ENCODE measurements at regions not wholly inside any gene's neighbourhood (a gene's known extent, or its start where the extent isn't known, plus 50 kb on each side); places are given as distances from the start of the nearest gene placed in this dataset.

GRCh38 chr6:169344750-169345065 is 91.1 kb upstream of the THBS2 start:
- Histone ChIP-seq H3K36me3 (no peaks in the 10 kb centered on the region), H3K4me3 (no peak overlapping the region), H3K27me3 (no peaks in the 10 kb centered on the region), H3K4me1 (ENCODE audit: insufficient read depth) (no peaks in the 10 kb centered on the region), H3K27ac (no peak overlapping the region), H3K9me3 (no peaks in the 10 kb centered on the region)
- DNase-seq: no peak
- intact Hi-C loops (cut with DNase I): no loop called here
- WGBS, 3 donors: 5 to 16% (median 7%) methylated on average over 7 of the region's 7 CpGs
- TF ChIP-seq POLR2A (IDR thresholded peaks at IDR 0.05): no peak
- TF ChIP-seq EP300 (IDR thresholded peaks at IDR 0.05): no peak

- Histone ChIP-seq H3K27ac (no peak overlapping the region), H3K36me3 (no peaks in the 10 kb centered on the region), H3K27me3 (no peaks in the 10 kb centered on the region), H3K4me3 (no peak overlapping the region), H3K4me1 (ENCODE audit: insufficient read depth) (no peaks in the 10 kb centered on the region), H3K9me3 (no peaks in the 10 kb centered on the region)
- WGBS, 3 donors: 81 to 83% (median 82%) methylated on average over 13 of the region's 13 CpGs
- intact Hi-C loops (cut with DNase I): no loop called here
- no peak for DNase-seq
- no peak for TF ChIP-seq POLR2A (IDR thresholded peaks at IDR 0.05)
- TF ChIP-seq EP300 (IDR thresholded peaks at IDR 0.05): no peak
- TF ChIP-seq, protein P1, sequence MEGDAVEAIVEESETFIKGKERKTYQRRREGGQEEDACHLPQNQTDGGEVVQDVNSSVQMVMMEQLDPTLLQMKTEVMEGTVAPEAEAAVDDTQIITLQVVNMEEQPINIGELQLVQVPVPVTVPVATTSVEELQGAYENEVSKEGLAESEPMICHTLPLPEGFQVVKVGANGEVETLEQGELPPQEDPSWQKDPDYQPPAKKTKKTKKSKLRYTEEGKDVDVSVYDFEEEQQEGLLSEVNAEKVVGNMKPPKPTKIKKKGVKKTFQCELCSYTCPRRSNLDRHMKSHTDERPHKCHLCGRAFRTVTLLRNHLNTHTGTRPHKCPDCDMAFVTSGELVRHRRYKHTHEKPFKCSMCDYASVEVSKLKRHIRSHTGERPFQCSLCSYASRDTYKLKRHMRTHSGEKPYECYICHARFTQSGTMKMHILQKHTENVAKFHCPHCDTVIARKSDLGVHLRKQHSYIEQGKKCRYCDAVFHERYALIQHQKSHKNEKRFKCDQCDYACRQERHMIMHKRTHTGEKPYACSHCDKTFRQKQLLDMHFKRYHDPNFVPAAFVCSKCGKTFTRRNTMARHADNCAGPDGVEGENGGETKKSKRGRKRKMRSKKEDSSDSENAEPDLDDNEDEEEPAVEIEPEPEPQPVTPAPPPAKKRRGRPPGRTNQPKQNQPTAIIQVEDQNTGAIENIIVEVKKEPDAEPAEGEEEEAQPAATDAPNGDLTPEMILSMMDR (IDR thresholded peaks at IDR 0.05): no peak
Observed at GRCh38 chr6:169343886-169344749, 90.5 kb upstream of the THBS2 start.

- H3K27ac ChIP-seq: no peak overlapping the region
- DNase-seq: no peak
- no peaks in the 10 kb centered on the region for H3K4me1 ChIP-seq (ENCODE audit: insufficient read depth)
- intact Hi-C loops (cut with DNase I): no loop called here
- WGBS, 3 donors: 78 to 92% (median 87%) methylated on average over 3 of the region's 3 CpGs
- TF ChIP-seq POLR2A (IDR thresholded peaks at IDR 0.05) (no peak), EP300 (IDR thresholded peaks at IDR 0.05) (no peak)
- TF ChIP-seq, protein P1 (IDR thresholded peaks at IDR 0.05): no peak
- H3K9me3 ChIP-seq: no peaks in the 10 kb centered on the region
- no peaks in the 10 kb centered on the region for H3K36me3 ChIP-seq
- no peak overlapping the region for H3K4me3 ChIP-seq
- no peaks in the 10 kb centered on the region for H3K27me3 ChIP-seq
Observed at GRCh38 chr6:169342710-169343109, 89.1 kb upstream of the THBS2 start.

GRCh38 chr6:169341706-169342105 is 88.1 kb upstream of the THBS2 start:
- Histone ChIP-seq H3K27ac (no peak overlapping the region), H3K36me3 (no peaks in the 10 kb centered on the region), H3K4me3 (no peak overlapping the region), H3K4me1 (ENCODE audit: insufficient read depth) (no peaks in the 10 kb centered on the region), H3K9me3 (no peaks in the 10 kb centered on the region), H3K27me3 (no peaks in the 10 kb centered on the region)
- TF ChIP-seq, protein P1 (IDR thresholded peaks at IDR 0.05): no peak
- TF ChIP-seq EP300 (IDR thresholded peaks at IDR 0.05) (no peak), POLR2A (IDR thresholded peaks at IDR 0.05) (no peak)
- intact Hi-C loops (cut with DNase I): no loop called here
- WGBS, 3 donors: 93 to 96% (median 96%) methylated on average over 5 of the region's 5 CpGs
- DNase-seq: no peak

DNA sequence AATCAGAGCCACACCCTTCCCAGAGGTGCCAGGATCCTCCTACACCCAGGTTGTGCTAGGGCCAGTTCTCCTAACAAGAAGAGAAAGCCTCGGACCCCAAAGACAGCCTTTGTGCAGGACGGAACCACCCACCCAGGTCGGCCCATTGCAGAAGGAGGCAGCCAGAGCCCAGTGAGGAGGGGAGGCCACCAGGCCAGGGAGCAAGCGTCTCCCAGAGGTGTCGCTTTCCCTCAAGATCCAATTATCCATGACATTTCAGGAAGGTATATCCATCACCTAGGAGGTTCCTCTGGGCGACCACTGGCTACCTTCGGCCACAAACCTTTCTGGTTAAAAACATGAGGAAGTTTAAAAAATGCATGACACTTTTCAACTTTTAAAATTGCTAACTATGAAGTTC is 87.4 kb upstream of the THBS2 start:
- intact Hi-C loops (cut with DNase I): no loop called here
- H3K4me1 ChIP-seq (ENCODE audit: insufficient read depth): no peaks in the 10 kb centered on the region
- no peak overlapping the region for H3K4me3 ChIP-seq
- TF ChIP-seq, protein P1 (IDR thresholded peaks at IDR 0.05): no peak
- TF ChIP-seq EP300 (IDR thresholded peaks at IDR 0.05) (no peak), POLR2A (IDR thresholded peaks at IDR 0.05) (no peak)
- no peaks in the 10 kb centered on the region for H3K36me3 ChIP-seq
- H3K27me3 ChIP-seq: no peaks in the 10 kb centered on the region
- DNase-seq: no peak
- 95 to 99% (median 95%) methylated on average over 7 of the region's 7 CpGs for WGBS, 3 donors
- H3K27ac ChIP-seq: no peak overlapping the region
- H3K9me3 ChIP-seq: no peaks in the 10 kb centered on the region
